ENCODE measurements at regions not wholly inside any gene's neighbourhood (a gene's known extent, or its start where the extent isn't known, plus 50 kb on each side); places are given as distances from the start of the nearest gene placed in this dataset.

GRCh38 chr2:46813680-46814079, 101.9 kb downstream of the MCFD2 start:
- no peak for TF ChIP-seq CTCF (IDR thresholded peaks at IDR 0.05)
- TF ChIP-seq POLR2A (IDR thresholded peaks at IDR 0.05; ENCODE audit: low read depth), result no peak
- TF ChIP-seq POLR2AphosphoS5 (IDR thresholded peaks at IDR 0.05), result no peak
- no peak for TF ChIP-seq EP300 (IDR thresholded peaks at IDR 0.05)

Data from esophagus muscularis mucosa (tissue), 4 donors.